ENCODE measurements at regions not wholly inside any gene's neighbourhood (a gene's known extent, or its start where the extent isn't known, plus 50 kb on each side); places are given as distances from the start of the nearest gene placed in this dataset.

DNA sequence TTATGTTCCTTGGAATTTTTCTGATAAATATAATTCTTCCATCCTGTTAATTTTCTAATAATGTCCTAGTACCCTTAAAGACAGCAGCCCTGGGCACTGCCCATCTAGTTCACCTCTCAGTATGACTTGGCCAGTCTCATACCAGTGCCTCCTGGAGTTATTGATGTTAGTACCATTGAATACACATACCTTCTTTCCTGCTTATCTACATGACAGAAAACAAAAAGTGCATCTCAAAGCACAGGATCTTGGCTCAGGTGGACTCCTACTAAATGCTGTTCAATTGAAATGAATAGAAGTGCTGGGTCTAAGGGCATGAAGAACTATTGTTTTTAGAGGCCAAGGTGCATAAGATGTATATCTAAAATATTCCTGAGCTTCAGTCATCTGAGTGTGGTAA is 669.7 kb downstream of the NR2F1-AS1 start:
- no peak for TF ChIP-seq CTCF (IDR thresholded peaks at IDR 0.05)
- no peak for TF ChIP-seq POLR2A (IDR thresholded peaks at IDR 0.05)
